ENCODE measurements at regions not wholly inside any gene's neighbourhood (a gene's known extent, or its start where the extent isn't known, plus 50 kb on each side); places are given as distances from the start of the nearest gene placed in this dataset.

DNA sequence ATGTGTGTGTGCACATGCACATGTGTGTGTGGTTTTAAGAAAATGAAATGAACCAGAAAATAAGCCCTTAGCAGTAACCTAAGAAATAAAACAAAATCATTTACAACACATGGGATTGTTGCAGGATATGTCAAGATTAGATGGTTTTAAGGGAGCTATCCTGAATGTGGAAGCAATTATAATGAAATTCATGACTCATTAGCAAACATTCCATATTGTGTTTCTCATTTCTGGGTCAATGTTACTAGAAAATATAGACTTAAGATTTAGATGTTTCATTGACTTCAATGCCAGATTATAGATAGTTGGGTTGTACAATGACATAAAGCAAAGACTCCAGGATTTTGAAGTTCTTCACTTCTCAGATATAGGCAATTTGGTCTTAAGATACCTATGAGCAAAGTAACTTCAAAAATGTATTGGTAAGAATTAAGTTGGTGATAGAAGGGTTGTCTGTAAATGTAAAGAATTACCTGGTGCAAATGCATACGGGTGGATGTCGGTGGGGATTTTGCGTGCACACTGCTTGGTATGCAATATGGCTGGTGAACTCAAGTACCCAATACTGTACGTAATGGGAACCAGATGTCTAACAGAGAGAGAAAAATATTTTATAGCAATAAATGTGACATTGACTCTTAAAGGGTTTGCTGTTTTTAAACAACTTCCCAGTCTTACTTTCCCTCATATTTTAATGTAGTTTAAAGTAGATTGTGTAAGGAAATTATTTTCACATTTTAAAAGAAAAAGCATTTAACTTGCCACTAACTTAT is 53.9 kb upstream of the NR2F2 start:
- TF ChIP-seq, protein P1, sequence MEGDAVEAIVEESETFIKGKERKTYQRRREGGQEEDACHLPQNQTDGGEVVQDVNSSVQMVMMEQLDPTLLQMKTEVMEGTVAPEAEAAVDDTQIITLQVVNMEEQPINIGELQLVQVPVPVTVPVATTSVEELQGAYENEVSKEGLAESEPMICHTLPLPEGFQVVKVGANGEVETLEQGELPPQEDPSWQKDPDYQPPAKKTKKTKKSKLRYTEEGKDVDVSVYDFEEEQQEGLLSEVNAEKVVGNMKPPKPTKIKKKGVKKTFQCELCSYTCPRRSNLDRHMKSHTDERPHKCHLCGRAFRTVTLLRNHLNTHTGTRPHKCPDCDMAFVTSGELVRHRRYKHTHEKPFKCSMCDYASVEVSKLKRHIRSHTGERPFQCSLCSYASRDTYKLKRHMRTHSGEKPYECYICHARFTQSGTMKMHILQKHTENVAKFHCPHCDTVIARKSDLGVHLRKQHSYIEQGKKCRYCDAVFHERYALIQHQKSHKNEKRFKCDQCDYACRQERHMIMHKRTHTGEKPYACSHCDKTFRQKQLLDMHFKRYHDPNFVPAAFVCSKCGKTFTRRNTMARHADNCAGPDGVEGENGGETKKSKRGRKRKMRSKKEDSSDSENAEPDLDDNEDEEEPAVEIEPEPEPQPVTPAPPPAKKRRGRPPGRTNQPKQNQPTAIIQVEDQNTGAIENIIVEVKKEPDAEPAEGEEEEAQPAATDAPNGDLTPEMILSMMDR (IDR thresholded peaks at IDR 0.05) = no peak
- TF ChIP-seq POLR2A (IDR thresholded peaks at IDR 0.05) = no peak
